GM21737 (cell line): ENCODE measurements at regions not wholly inside any gene's neighbourhood (a gene's known extent, or its start where the extent isn't known, plus 50 kb on each side); places are given as distances from the start of the nearest gene placed in this dataset.
"Not testable (repeated sequence)": the region's sequence is repeated elsewhere in the genome, so short reads cannot be mapped to it uniquely, and the experiment has no call there.

ENCODE experiments used
- ATAC-seq: cut with Tn5 transposase; IDR thresholded peaks from one replicate; pipeline ENCODE4 v1.9.1; 2021; ENCODE audit warnings: mild to moderate bottlenecking, moderate library complexity; ENCODE audit not compliant: unreplicated experiment

DNA sequence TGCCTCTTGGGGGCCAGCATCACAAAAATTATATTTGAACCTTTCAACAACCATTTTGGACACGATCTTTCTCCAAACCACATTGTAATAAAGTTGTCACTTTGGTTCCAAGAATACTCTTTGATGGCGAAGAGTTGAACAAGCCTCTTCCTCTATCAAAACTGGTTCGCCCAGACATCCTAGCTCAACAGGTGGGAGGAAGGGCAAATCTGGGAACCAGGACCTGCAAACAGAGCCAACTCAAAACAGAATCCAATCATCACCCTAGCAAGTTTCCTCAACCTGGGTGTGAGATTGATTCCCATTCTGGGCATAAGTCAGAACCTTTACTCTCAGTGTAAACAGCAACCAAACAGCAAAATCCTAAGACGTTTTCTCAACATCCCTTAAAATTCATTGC, 141.2 kb upstream of the RREB1 start:
- ATAC-seq: no peak

DNA sequence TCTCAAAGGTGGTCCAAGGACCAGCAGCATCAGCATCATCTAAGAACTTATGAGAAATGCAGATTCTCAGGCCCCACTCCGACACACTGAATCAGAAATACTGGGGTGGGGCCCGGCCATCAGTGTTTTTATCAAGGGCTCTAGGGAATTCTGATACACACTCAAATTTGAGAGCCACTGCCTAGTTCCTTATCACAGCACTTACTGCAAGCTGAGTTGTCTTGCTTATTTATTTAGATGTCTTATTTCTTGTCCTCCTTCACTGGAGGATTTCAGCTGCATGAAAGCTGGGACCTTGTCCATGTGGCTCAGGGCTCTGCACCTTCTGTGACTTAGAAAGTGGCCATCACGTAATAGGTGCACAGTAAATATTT, 139.4 kb upstream of the RREB1 start:
- ATAC-seq: no peak

DNA sequence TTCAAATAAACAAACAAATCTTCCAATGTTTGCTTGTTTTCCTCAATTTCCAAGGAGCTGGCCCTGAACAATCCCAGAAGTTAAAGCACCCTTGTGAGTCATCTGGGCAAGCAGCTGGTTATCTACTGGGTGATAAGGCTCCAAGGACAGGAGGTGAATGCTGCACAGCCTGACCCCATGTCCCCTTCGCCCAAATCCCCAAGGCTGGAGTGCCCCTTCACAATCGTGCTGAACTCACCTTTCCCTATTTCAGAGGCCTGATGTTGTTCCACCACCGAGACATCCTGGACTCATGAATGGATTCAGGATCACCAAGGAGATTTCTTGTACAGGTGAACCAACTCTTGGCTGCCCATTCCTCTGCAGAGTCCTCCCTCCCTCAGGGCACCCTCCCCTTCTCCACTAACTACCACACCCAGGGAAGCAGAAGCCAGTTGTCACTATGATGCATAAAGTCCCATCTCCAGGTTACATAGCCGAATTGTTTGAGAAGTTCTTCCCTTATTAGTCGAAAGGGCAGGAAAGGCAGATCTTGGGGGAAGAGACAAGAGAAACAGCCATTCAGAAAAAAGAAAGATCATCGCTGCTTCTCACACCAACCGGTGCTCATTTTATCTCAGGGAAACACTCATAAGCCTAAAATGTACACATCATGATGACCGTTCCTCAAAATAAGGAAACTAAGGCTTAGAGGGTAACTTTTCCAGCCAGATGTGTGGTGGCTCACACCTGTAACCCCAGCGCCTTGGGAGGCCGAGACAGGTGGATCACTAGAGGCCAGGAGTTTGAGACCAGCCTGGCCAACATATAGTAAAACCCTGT, 138.8 kb upstream of the RREB1 start:
- ATAC-seq: no peak

DNA sequence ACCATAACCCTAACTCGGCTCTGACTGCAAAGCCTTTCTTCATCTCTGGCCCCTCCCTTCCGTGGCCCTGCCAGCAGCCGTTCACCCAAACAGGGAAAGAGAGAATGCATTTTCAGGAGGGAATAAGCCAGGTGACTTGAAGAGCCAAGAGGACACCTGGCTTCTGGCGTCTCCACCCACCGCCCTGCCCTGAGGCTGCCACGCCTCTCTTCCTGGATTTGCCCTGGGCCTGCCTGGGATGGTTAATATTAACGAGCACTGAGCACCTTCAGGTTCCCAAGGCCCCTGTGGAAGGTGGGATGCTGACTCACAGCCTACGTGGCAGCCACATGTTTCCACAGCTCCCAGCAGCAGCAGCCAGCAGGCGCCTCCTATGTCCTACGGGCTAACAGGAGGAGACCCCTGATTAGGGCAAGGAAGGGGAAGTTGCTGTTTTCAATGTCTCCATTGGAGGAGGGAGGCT, 138.0 kb upstream of the RREB1 start:
- ATAC-seq: no peak

DNA sequence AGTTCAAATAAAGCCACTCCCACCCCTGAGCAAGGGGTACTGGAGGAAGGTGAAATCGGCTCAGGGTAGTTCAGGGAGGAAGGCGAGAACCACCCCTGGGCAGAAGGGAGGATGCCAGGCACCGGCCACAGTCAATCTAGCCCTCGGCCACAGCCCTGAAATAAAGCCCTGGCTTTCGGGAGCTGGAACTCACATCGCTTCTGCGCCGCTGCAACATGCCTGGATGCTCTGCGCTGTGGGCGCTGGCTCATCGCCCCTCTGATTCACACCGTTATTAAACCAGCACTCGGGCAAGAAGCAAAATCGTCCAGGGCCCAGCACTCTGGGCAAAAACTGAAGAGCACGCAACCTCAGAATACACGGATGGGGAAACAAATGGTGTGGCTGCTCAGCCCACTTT, 136.9 kb upstream of the RREB1 start:
- ATAC-seq: no peak

DNA sequence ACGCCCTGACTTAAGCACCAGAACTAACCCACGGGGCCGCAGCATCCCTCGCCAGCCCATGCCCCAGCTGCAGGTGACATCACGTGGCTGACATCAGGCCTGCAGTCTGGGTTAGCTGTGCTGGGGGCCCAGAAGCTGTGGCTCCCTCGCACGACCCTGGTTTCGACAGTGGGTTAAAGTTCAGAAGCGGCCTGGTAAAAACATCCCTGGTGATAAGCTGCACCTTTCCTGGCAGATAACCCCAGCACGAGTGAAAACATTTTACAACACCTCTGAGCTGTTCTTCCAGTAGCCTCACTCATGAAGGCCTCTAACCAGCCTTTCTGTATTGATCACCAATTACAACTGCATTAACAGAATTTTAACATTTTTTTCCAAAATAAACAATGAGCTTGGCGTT, 136.4 kb upstream of the RREB1 start:
- ATAC-seq: no peak

DNA sequence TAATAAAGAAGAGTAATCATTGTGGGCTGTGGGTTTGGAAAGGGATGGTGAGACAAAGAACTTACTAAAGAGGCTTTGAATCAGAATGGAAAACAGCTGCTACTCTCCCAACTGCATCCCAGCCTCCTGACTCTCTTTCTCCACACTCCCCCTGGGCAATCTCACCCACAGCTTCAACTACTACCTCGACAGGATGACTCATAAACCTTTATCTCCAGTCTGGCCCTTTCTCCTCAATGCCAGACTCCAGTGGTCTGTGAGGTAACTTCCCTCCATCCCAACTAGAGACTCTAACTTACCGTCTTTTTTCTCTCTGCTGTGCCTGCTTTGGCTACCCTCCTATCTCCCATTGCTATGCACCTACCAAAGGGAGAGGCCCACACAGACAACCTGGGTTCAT, 135.3 kb upstream of the RREB1 start:
- no peak for ATAC-seq

DNA sequence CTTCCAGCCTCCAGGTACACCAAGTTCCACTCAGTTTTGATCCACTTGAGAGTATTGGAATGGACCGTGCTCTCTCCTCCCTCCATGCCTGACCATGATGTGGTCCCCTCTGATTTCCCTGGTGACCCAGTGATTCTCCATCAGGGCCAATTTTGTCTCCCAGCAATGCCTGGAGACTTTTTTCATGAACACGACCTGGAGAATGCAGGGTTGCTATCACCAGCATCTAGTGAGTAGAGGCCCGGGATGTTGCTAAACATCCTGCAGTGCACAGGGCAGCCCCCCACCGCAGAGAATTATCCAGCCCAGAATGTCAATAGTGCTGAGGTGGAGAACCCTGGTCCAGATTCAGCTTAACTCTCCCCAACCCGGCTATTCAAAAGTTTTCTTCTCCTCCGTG, 134.0 kb upstream of the RREB1 start:
- ATAC-seq: no peak

DNA sequence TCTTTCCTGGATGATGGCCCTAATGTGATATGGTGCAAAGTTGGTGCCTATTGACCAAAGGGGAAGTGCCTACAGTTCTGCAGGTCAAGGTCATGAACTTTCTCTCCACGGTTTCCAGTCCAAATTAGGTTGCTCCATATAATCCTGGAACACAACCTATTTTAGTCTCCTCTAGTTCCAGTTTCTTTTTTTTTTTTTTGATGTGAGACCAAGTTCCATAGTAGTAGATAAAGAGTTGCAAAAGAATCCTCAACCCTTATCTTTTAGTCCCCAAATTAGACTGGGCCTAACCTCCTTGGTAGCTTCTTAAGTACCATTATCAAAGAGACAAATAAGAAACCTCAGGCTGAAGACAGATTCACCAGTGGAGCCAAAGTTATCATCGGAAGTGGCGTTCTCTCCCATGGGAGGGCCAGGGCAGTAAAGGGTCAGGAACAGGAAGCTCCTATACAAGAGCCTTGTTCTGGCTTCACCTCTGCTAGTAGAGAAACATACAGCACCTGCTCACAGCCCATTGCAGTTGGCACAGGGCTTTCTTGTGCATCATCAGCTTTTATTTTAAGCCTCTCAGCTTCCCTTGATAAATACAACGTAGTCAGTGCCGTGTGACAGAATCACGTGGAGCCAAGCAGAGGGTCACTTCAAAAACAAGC, 132.2 kb upstream of the RREB1 start:
- no peak for ATAC-seq

DNA sequence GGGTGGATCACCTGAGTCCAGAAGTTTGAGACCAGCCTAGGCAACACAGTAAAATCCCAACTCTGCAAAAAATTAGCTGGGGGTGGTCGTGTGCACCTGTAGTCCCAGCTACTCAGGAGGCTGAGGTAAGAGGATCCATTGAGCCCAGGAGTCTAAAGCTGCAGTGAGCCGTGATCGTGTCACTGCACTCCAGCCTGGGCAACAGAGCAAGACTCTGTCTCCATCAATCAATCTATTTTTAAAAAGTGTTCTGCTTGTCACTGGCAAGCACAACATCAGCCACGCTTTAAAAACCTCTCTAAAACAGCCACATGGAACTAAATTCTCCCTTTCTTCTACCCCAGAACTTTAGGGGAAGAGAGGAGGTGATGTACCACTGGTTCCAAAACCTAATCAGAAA, 131.6 kb upstream of the RREB1 start:
- no peak for ATAC-seq

DNA sequence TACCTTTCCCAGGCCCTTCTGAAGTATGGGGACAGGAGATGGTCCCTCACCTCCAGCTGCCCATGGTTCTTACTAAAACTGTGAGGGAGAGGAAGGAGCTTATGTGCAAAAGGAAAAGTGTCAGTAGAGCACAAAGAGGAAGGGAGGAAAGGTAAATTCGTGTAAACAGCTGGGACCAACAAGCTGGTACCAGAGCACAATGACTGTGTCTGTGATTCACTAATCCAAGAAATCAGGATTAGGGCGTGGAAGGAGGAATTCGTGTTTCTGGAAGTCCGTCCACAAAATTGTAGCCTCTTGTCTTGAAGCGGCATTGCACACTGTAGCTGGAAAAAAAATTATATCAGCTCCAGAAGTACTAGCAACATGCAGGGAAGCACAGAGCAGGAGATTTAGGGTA, 129.0 kb upstream of the RREB1 start:
- ATAC-seq: no peak

DNA sequence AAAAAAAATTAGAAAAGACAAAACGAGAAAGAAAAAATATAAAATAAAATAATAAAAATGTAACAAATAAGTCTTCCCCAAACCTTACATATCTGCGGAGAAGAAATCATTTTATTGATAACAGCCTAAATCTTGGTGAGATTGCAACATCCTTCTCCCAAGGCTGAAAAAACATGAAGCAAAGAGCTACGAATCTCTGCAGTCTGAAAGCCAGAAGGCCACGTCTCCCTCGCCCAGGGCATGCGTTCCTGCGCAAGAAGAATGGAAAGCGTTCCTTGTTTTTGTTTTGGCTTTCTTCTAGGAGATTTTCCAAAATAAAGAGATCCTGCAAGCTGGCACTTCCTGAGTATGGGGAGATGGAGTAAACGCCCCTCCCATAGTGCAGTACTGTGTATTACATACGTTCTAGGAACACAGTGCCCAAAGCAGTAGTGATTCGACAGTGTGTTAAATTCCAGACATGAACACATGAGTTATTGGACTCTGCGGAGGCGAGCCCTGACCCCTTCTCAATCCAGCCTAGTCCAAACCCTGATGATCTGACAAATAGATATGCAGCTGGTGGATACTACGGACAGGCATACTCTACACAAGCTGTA, 126.7 kb upstream of the RREB1 start:
- no peak for ATAC-seq

DNA sequence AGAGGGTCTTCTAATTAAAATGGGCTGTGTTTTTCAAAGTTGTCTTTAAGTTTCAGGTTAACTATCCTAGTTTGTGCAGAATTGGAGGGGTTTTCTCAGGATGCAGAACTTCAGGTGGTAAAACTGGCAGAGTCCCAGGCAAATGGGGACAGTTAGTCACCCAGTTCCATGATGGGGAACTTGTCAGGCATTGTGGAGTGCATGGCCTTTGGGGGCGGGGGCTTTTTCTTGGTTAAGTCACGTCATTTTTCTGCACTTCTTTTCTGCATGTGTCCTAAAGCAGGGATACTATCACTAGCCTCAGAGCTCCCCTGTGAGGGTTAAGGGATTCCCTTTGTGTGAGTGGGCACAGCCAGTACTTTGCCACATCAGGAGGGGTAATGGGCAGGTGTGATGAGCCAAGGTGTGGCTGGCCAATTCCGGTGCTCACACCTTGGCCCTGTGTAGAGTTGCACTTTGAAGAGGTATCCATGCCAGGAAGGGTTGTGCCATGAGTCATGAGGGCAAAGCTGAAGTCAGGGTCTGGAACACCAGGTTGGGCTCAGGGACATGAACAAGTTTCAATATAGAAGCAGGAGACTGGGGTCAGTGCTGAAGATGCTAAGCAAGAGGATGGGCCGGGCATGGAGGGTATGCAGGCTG, 126.0 kb upstream of the RREB1 start:
- ATAC-seq: no peak

DNA sequence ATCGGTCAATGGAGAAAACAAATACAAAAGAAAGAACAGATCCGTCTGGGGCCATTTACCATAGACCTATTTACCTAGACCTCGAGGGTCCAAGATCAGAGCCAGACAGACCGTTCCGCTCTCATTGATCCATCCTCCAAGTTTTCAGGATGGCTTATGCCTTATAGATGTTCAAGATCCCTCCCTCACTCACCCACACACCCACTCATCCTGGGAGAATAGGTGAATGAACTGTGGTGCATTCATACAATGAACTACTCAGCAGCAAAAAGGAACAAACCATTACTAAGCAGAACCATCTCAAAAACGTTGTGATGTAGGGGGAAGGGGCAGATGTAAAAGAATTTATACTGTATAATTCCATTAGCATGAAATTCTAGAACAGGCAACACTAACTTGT, 125.1 kb upstream of the RREB1 start:
- ATAC-seq: no peak

DNA sequence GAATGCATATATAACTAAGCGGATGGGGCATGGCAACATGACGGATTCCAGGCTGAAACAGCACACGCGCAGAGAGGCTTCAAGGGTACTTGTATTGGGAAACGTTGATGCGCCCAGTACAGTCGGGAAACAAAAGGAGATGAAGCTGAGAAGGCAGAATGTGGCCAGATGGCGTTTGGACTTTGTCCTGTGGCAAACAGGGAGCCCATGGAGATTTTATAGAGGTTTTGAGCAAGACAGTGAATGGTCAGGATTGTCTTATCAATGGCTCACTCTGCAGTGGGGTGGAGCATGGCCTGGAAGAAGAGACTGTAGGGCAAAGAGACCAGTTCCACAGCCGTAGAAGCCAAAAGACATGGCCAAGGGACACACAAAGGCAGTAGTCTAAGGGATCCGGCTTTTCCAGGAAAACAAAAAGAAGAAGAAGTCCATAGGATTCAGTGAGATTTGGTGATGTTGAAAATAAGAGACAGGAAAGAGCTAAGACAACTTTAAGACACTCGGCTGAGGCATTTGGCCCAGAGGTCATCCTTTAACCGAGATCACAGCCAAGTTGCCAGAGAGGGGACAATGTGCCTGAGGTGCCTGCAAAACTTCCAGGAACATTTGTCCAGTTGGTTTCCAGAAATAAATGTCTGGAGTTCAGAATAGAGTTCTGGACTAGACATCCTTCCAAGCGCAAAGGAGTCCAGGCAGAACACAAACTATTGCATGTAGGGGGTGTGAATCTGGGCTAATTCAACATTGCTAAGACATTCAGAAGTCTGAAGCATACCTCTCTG, 123.0 kb upstream of the RREB1 start:
- no peak for ATAC-seq

DNA sequence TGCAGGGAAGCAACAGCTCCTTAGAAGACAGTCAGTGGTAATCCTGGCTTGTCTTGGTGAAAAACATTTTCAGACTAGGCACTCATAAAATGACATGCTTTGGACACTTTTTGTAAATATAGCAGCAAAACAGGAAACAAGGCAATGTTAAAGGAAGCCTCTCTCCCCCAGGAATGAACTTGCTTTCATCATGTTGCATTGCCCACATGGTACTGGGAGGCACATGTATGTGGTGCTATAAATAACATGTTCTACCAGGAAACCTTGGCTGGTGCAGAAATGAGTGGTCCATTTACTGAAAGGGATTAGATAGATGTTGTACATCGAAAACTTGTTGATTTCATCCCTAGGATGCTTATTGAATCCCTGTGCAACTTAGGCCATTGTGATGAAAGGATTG, 121.4 kb upstream of the RREB1 start:
- ATAC-seq: no peak

DNA sequence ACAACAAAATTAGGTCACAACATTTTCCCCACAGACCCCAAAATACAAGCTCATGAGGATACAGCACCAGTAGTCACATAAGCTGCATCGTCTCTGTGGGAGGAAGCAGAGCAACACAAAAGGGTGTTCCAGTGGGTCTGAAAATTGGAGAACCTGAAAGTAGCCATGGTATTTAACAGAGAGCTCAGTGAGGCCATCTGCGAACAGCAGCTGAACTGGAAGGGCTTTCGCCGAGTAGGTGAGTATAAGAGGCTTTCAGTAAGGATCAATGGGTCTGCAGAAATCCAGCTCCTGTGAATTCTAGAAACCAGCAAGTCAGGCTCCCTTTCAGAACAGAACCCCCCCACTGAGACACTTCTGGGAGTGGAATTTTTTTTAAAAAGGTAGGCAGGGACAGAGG, 120.0 kb upstream of the RREB1 start:
- no peak for ATAC-seq

DNA sequence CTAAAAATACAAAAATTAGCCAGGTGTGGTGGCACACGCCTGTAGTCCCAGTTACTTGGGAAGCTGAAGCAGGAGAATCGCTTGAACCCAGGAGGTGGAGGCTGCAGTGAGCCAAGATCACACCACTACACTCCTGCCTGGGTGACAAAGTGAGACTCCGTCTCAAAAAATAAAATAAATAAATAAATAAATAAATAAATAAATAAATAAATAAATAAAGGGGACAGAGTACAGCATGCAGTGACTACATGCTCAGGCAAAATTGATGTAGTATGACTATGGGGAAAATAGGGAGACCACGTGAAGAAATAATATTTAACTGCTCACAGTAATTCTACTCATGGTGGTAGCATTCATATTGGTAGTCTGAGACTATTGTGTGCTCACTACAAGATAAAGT, 117.7 kb upstream of the RREB1 start:
- not testable (repeated sequence) for ATAC-seq

DNA sequence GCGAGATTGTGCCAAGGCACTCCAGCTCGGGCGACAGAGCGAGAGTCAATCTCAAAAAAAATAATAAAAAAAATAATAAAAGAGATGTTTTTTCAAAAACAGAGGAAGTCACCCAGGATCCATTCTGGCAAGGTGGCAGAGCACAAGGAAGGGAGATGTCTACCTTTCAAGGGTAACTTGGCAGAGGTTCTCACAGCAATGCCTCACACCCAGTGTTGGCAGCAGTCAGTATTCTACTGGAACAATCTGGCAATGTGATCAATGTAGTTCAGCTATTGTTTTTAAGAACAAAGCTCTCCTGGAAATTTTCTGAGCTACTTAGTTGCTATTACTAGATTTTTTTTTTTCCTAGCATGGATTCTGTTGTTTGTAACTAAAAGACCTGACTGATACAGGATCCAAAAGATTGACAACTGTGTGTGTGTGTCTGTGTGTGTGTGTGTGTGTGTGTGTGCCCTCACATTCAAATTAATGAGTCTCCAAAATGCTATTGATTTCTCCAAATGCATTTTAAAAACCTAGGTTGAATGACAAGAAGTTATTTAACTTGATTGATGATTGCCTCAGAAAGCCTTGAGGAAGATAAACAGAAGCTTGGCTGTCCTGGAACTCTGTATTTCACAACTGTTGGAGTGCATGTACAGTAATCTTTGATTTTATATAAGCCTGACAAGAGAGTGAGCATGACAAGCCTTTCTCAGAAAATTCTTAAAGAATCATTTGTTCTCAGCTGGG, 114.1 kb upstream of the RREB1 start:
- ATAC-seq: no peak

DNA sequence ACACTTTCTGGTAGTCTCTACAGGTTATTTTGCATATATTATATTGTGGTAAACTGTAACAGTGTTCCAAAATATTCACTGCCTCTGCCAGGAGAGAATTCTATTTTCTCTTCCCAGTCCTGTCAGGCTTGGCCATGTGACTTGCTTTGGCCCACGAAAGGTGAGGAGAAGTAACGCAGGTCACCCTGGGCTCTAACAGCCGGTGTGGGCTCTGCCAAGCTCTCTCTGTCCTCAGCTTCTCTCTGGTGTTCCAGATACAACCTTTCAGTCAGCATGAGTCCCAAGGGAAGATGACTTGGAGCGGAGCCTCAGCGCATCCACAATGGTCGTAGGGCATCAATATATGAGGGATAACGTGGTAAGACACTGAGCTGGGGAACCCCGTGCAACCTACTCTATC, 113.0 kb upstream of the RREB1 start:
- no peak for ATAC-seq
